Testis (tissue), 2 donors: ENCODE measurements at regions not wholly inside any gene's neighbourhood (a gene's known extent, or its start where the extent isn't known, plus 50 kb on each side); places are given as distances from the start of the nearest gene placed in this dataset.

Experiments used
- DNase-seq: peaks from one replicate; pipeline ENCODE4 v3.0.0-alpha.2; 2019
- H3K27ac ChIP-seq, 2 donors: fragments of 200-600 bp; sonication (generic); one replicate each; pipeline ENCODE4 v1.5.1; 2019
- H3K27me3 ChIP-seq: fragments of 200-600 bp; sonication (generic); one replicate; pipeline ENCODE4 v1.5.1; 2019
- H3K36me3 ChIP-seq: fragments of 200-600 bp; sonication (generic); one replicate; pipeline ENCODE4 v1.5.1; 2017; ENCODE audit warnings: low read depth; ENCODE audit errors: missing control alignments
- H3K4me1 ChIP-seq: fragments of 200-600 bp; sonication (generic); one replicate; pipeline ENCODE4 v1.5.1; 2019
- H3K4me3 ChIP-seq, 2 donors: fragments of 200-600 bp; sonication (generic); one replicate each; pipeline ENCODE4 v1.5.1; 2017 to 2019
- H3K9me3 ChIP-seq: fragments of 200-600 bp; sonication (generic); one replicate; pipeline ENCODE4 v1.5.1; 2017
- CTCF ChIP-seq, 3 experiments: fragments of 450-650 bp in 2 of 3; fragments of 200-600 bp in 1 of 3; sonication (generic) in 1 of 3; IDR thresholded peaks; one replicate each; pipeline ENCODE4 v1.5.1; 2016 to 2019; ENCODE audit warnings: antibody characterized with exemption in 3 of 3, mild to moderate bottlenecking in 2 of 3, moderate library complexity in 1 of 3
- POLR2A ChIP-seq: fragments of 450-650 bp; IDR thresholded peaks from one replicate; pipeline ENCODE4 v1.6.1; 2017; ENCODE audit warnings: antibody characterized with exemption, mild to moderate bottlenecking, moderate library complexity
- WGBS, 2 donors: methylation state at CpG; one replicate each; pipeline ENCODE4 v1.1.5; 2018; 5-methylcytosine and 5-hydroxymethylcytosine counted together
- intact Hi-C: fragments of 100-400 bp; cut with DNase I; formaldehyde crosslinking; loops from one replicate; pipeline ENCODE4 v1.15.1; 2023; ENCODE audit warnings: low total_unique reads

- no peak for DNase-seq
- intact Hi-C loops, result no loop called here
- TF ChIP-seq CTCF (IDR thresholded peaks at IDR 0.05) (no peak), POLR2A (no peak)
- Histone ChIP-seq H3K36me3 (no peaks in the 10 kb centered on the region), H3K4me1 (no peaks in the 10 kb centered on the region), H3K27me3 (no peaks in the 10 kb centered on the region), H3K9me3 (no peaks in the 10 kb centered on the region), H3K27ac (no peak overlapping the region), H3K4me3 (no peak overlapping the region)
- WGBS, 2 donors, result 88 to 92% methylated on average over 2 of the region's 2 CpGs
These were observed 76.6 kb upstream of the SCAF8 start for GRCh38 chr6:154656660-154657059.

- intact Hi-C loops, result no loop called here
- no peaks in the 10 kb centered on the region for H3K27me3 ChIP-seq
- DNase-seq, result no peak
- no peaks in the 10 kb centered on the region for H3K4me1 ChIP-seq
- no peaks in the 10 kb centered on the region for H3K9me3 ChIP-seq
- WGBS, 2 donors, result 59 to 66% methylated on average over 4 of the region's 4 CpGs
- TF ChIP-seq POLR2A, result no peak
- no peak for TF ChIP-seq CTCF (IDR thresholded peaks at IDR 0.05)
- no peaks in the 10 kb centered on the region for H3K36me3 ChIP-seq
- no peak overlapping the region for H3K4me3 ChIP-seq
- H3K27ac ChIP-seq, result no peak overlapping the region
These were observed 71.4 kb upstream of the SCAF8 start for GRCh38 chr6:154661768-154662167.

GRCh38 chr6:154664287-154664686, 68.9 kb upstream of the SCAF8 start:
- no peaks in the 10 kb centered on the region for H3K4me1 ChIP-seq
- DNase-seq, result no peak
- H3K27me3 ChIP-seq, result no peaks in the 10 kb centered on the region
- no peak overlapping the region for H3K27ac ChIP-seq
- H3K4me3 ChIP-seq, result no peak overlapping the region
- H3K36me3 ChIP-seq, result no peaks in the 10 kb centered on the region
- no peaks in the 10 kb centered on the region for H3K9me3 ChIP-seq
- WGBS, 2 donors, result 94% methylated on average over 3 of the region's 3 CpGs
- intact Hi-C loops, result no loop called here
- no peak for TF ChIP-seq POLR2A
- TF ChIP-seq CTCF (IDR thresholded peaks at IDR 0.05), result no peak

- H3K4me1 ChIP-seq, result no peaks in the 10 kb centered on the region
- H3K4me3 ChIP-seq, result no peak overlapping the region
- TF ChIP-seq CTCF (IDR thresholded peaks at IDR 0.05), result no peak
- TF ChIP-seq POLR2A, result no peak
- 79 to 92% methylated on average over 2 of the region's 2 CpGs for WGBS, 2 donors
- no peaks in the 10 kb centered on the region for H3K36me3 ChIP-seq
- no peaks in the 10 kb centered on the region for H3K9me3 ChIP-seq
- H3K27ac ChIP-seq, result no peak overlapping the region
- no peak for DNase-seq
- intact Hi-C loops, result no loop called here
- no peaks in the 10 kb centered on the region for H3K27me3 ChIP-seq
These were observed 65.1 kb upstream of the SCAF8 start for GRCh38 chr6:154668156-154668555.

- H3K36me3 ChIP-seq, result no peaks in the 10 kb centered on the region
- no peak for TF ChIP-seq POLR2A
- no peak for TF ChIP-seq CTCF (IDR thresholded peaks at IDR 0.05)
- H3K9me3 ChIP-seq, result no peaks in the 10 kb centered on the region
- H3K4me1 ChIP-seq, result no peaks in the 10 kb centered on the region
- no peak for DNase-seq
- no peak overlapping the region for H3K27ac ChIP-seq
- intact Hi-C loops, result loop anchor here (10.0 kb wide), 1 partner anchor 503 kb away; no protein-coding TSS in a partner anchor
- WGBS, 2 donors, result 97 to 100% methylated on average over 2 to 4 of the region's 4 CpGs
- no peak overlapping the region for H3K4me3 ChIP-seq
- H3K27me3 ChIP-seq, result no peaks in the 10 kb centered on the region
These were observed 61.1 kb upstream of the SCAF8 start for GRCh38 chr6:154672086-154672485.
